K562 (cell line): ENCODE measurements at regions not wholly inside any gene's neighbourhood (a gene's known extent, or its start where the extent isn't known, plus 50 kb on each side); places are given as distances from the start of the nearest gene placed in this dataset.

Source experiments
- CTCF ChIP-seq, 3 experiments: IDR thresholded peaks in 2 of 3; conservative IDR thresholded peaks in 1 of 3; 2 replicates each; pipeline ENCODE4 v1.5.1; 2011 to 2012; ENCODE audit warnings: low read length in 3 of 3, mild to moderate bottlenecking in 3 of 3, control low read depth in 2 of 3, improper control_type of control experiment in 1 of 3, inconsistent platforms in 1 of 3, low read depth in 1 of 3, mixed read lengths in 1 of 3, moderate library complexity in 1 of 3; ENCODE audit not compliant: insufficient read depth in 2 of 3
- FOXJ3 ChIP-seq: sonication (generic); formaldehyde crosslinking; IDR thresholded peaks from 2 replicates; pipeline ENCODE4 v1.4.0; 2020; ENCODE audit warnings: mild to moderate bottlenecking, missing genetic modification reagents
- HDAC2 ChIP-seq: fragments of 450-650 bp; IDR thresholded peaks from 2 replicates; pipeline ENCODE4 v1.6.1; 2016; ENCODE audit warnings: mild to moderate bottlenecking
- MTA1 ChIP-seq: fragments of 450-650 bp; IDR thresholded peaks from 2 replicates; pipeline ENCODE4 v1.6.1; 2017; ENCODE audit warnings: borderline replicate concordance
- POLR2AphosphoS5 ChIP-seq: IDR thresholded peaks from 2 replicates; pipeline ENCODE4 v1.6.1; 2011; ENCODE audit warnings: mild to moderate bottlenecking, low read depth, low read length, moderate library complexity; ENCODE audit not compliant: control insufficient read depth, insufficient read depth
- SMC3 ChIP-seq: conservative IDR thresholded peaks from 2 replicates; pipeline ENCODE4 v1.6.1; 2011; ENCODE audit warnings: low read depth, low read length, improper control_type of control experiment; ENCODE audit not compliant: insufficient read depth
- SRSF9 ChIP-seq: fragments of 200-400 bp; formaldehyde crosslinking; IDR thresholded peaks from 2 replicates; pipeline ENCODE4 v1.6.1; 2017; ENCODE audit warnings: low read depth, low read length, borderline replicate concordance
- TARDBP ChIP-seq: fragments of 450-650 bp; IDR thresholded peaks from 2 replicates; pipeline ENCODE4 v1.6.1; 2016
- ZNF277 ChIP-seq: fragments of 250-450 bp; sonication (Bioruptor Pico); IDR thresholded peaks from 2 replicates; pipeline ENCODE4 v1.8.0; 2022; ENCODE audit warnings: inconsistent platforms, mild to moderate bottlenecking, moderate library complexity, borderline replicate concordance
- TF ChIP-seq, protein P1 (sequence below): sonication (generic); formaldehyde crosslinking; IDR thresholded peaks from 2 replicates; pipeline ENCODE4 v1.9.0; 2022; ENCODE audit warnings: mild to moderate bottlenecking, missing genetic modification reagents
- TF ChIP-seq, protein P2 (sequence below): fragments of 450-650 bp; formaldehyde crosslinking; IDR thresholded peaks from 2 replicates; pipeline ENCODE4 v1.4.0; 2022; ENCODE audit warnings: mild to moderate bottlenecking, moderate library complexity

DNA sequence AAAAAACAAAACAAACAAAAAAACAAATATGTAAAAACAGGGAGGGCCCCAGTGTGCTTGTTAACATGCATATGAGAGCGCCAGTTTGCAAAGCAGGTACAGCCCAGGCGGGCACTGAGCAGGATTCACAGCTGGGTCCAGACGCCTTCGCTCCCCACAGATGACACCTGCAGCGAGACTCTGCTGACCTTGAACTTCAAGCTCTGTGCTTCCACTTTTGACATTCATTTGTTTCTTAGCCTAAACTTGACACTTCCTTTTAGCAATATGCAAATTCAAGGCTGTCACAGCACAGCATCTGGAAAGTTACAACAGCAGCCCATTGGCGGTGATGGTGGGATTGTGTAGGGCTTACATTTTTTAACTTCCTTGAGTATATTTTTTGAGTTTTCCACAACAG lies 88.8 kb upstream of the TNS3 start:
- no peak for TF ChIP-seq CTCF (IDR thresholded peaks at IDR 0.05 in 2 of 3, conservative IDR thresholded peaks at IDR 0.05 in 1 of 3; ENCODE audit: insufficient read depth in 2 of 3, low read depth in 1 of 3, low read length in 3 of 3)
- no peak for TF ChIP-seq TARDBP
- no peak for TF ChIP-seq ZNF277 (CRISPR knock-in tag)
- TF ChIP-seq, protein P1, sequence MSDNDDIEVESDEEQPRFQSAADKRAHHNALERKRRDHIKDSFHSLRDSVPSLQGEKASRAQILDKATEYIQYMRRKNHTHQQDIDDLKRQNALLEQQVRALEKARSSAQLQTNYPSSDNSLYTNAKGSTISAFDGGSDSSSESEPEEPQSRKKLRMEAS (CRISPR knock-in tag): no peak
- TF ChIP-seq SMC3: no peak
- no peak for TF ChIP-seq FOXJ3 (CRISPR knock-in tag)
- no peak for TF ChIP-seq MTA1
- TF ChIP-seq POLR2AphosphoS5: no peak
- TF ChIP-seq HDAC2: no peak
- TF ChIP-seq, protein P2, sequence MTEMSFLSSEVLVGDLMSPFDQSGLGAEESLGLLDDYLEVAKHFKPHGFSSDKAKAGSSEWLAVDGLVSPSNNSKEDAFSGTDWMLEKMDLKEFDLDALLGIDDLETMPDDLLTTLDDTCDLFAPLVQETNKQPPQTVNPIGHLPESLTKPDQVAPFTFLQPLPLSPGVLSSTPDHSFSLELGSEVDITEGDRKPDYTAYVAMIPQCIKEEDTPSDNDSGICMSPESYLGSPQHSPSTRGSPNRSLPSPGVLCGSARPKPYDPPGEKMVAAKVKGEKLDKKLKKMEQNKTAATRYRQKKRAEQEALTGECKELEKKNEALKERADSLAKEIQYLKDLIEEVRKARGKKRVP (CRISPR knock-in tag): no peak
- no peak for TF ChIP-seq SRSF9
